Limb (tissue), 2 donors: ENCODE measurements at regions not wholly inside any gene's neighbourhood (a gene's known extent, or its start where the extent isn't known, plus 50 kb on each side); places are given as distances from the start of the nearest gene placed in this dataset.

ENCODE experiments used
- DNase-seq, 2 donors: peaks; one replicate each; pipeline ENCODE4 v3.0.0-alpha.2; 2016; ENCODE audit errors: extremely low spot score in 2 of 2

GRCh38 chr1:193335806-193336428 is 149.5 kb upstream of the B3GALT2 start:
- DNase-seq: peak in 1 of 2 donors; percentile 61

- no peak for DNase-seq
Observed at GRCh38 chr1:193333166-193333565, 146.8 kb upstream of the B3GALT2 start.

GRCh38 chr1:193326296-193326695 is 139.9 kb upstream of the B3GALT2 start:
- DNase-seq: no peak

GRCh38 chr1:193325771-193326170 is 139.4 kb upstream of the B3GALT2 start:
- no peak for DNase-seq

- DNase-seq: no peak
Observed at GRCh38 chr1:193325042-193325441, 138.6 kb upstream of the B3GALT2 start.

GRCh38 chr1:193322211-193322610 is 135.8 kb upstream of the B3GALT2 start:
- DNase-seq: no peak

- DNase-seq: no peak
Observed at GRCh38 chr1:193321242-193321840, 134.9 kb upstream of the B3GALT2 start.

GRCh38 chr1:193320270-193320669 is 133.9 kb upstream of the B3GALT2 start:
- DNase-seq: no peak

GRCh38 chr1:193318347-193318746 is 131.9 kb upstream of the B3GALT2 start:
- DNase-seq: no peak

GRCh38 chr1:193313354-193314140 is 127.1 kb upstream of the B3GALT2 start:
- DNase-seq: no peak

GRCh38 chr1:193312432-193312831 is 126.0 kb upstream of the B3GALT2 start:
- no peak for DNase-seq

GRCh38 chr1:193311226-193311948 is 125.0 kb upstream of the B3GALT2 start:
- DNase-seq: no peak

- DNase-seq: no peak
Observed at GRCh38 chr1:193310564-193310963, 124.2 kb upstream of the B3GALT2 start.

GRCh38 chr1:193309936-193310475 is 123.6 kb upstream of the B3GALT2 start:
- DNase-seq: no peak

GRCh38 chr1:193308438-193308837 is 122.0 kb upstream of the B3GALT2 start:
- DNase-seq: no peak

GRCh38 chr1:193306430-193306829 is 120.0 kb upstream of the B3GALT2 start:
- DNase-seq: no peak
